DND-41 (cell line): ENCODE measurements at regions not wholly inside any gene's neighbourhood (a gene's known extent, or its start where the extent isn't known, plus 50 kb on each side); places are given as distances from the start of the nearest gene placed in this dataset.

Experiments
- ATAC-seq: fragments of 200-7000 bp; cut with Tn5 transposase; 3 replicates; pipeline ENCODE4 v1.9.1; 2021; ENCODE audit warnings: low read depth; ENCODE audit not compliant: insufficient read depth
- DNase-seq: peaks from one replicate; pipeline ENCODE4 v3.0.0-alpha.2; 2020
- H2AFZ ChIP-seq: 2 replicates; pipeline ENCODE4 v1.6.0; 2012; ENCODE audit warnings: low read depth, low read length
- H3K27ac ChIP-seq: 2 replicates; pipeline ENCODE4 v1.5.1; 2012; ENCODE audit warnings: low read length, inconsistent platforms
- H3K27me3 ChIP-seq: fragments of 200-600 bp; sonication (generic); 2 replicates; pipeline ENCODE4 v1.6.0; 2012; ENCODE audit warnings: low read length, mild to moderate bottlenecking, inconsistent platforms; ENCODE audit not compliant: insufficient read depth, poor library complexity
- H3K36me3 ChIP-seq: 2 replicates; pipeline ENCODE4 v1.5.1; 2012; ENCODE audit warnings: low read length, inconsistent platforms; ENCODE audit not compliant: insufficient read depth
- H3K4me1 ChIP-seq: 2 replicates; pipeline ENCODE4 v1.5.1; 2012; ENCODE audit warnings: mild to moderate bottlenecking, low read length; ENCODE audit not compliant: insufficient read depth
- H3K4me2 ChIP-seq: 2 replicates; pipeline ENCODE4 v1.6.0; 2012; ENCODE audit warnings: mild to moderate bottlenecking, moderate library complexity, low read length, inconsistent platforms; ENCODE audit not compliant: insufficient read depth
- H3K4me3 ChIP-seq, 2 experiments: fragments of 200-600 bp in 1 of 2; shearing (Covaris generic) in 1 of 2; 2 replicates each; pipeline ENCODE4 v1.5.1; 2012 to 2016; ENCODE audit warnings: inconsistent platforms in 2 of 2, low read length in 2 of 2, mild to moderate bottlenecking in 2 of 2, low read depth in 1 of 2, moderate library complexity in 1 of 2
- H3K79me2 ChIP-seq: 2 replicates; pipeline ENCODE4 v1.6.0; 2012; ENCODE audit warnings: low read length, inconsistent platforms; ENCODE audit not compliant: insufficient read depth
- H3K9ac ChIP-seq: 2 replicates; pipeline ENCODE4 v1.6.0; 2012; ENCODE audit warnings: low read depth, mild to moderate bottlenecking, inconsistent platforms, low read length, moderate library complexity
- H3K9me3 ChIP-seq: 2 replicates; pipeline ENCODE4 v1.5.1; 2012; ENCODE audit warnings: low read length, moderate library complexity, mild to moderate bottlenecking, inconsistent platforms; ENCODE audit not compliant: insufficient read depth, severe bottlenecking
- H4K20me1 ChIP-seq: 2 replicates; pipeline ENCODE4 v1.6.0; 2012; ENCODE audit warnings: low read length; ENCODE audit not compliant: insufficient read depth
- CTCF ChIP-seq: IDR thresholded peaks from 2 replicates; pipeline ENCODE4 v1.5.1; 2012; ENCODE audit warnings: borderline replicate concordance, low read length, moderate library complexity, mild to moderate bottlenecking; ENCODE audit not compliant: poor library complexity, severe bottlenecking; ENCODE audit errors: extremely low read depth
- EZH2 ChIP-seq: IDR thresholded peaks from 3 replicates; pipeline ENCODE4 v1.6.1; 2012; ENCODE audit warnings: borderline replicate concordance, low read depth, mild to moderate bottlenecking, moderate library complexity, low read length, inconsistent platforms; ENCODE audit not compliant: severe bottlenecking

- DNase-seq (no peak), ATAC-seq (no peak)
- Histone ChIP-seq H3K4me2 (no peak overlapping the region), H3K9me3 (no peaks in the 10 kb centered on the region), H3K4me1 (no peaks in the 10 kb centered on the region), H3K27ac (no peak overlapping the region), H3K4me3 (no peak overlapping the region), H3K79me2 (no peaks in the 10 kb centered on the region), H3K9ac (no peak overlapping the region), H4K20me1 (no peaks in the 10 kb centered on the region), H3K27me3 (no peaks in the 10 kb centered on the region), H3K36me3 (no peaks in the 10 kb centered on the region), H2AFZ (no peak overlapping the region)
- TF ChIP-seq CTCF (no peak), EZH2 (no peak)
Observed at GRCh38 chr18:5064841-5065370, 132.2 kb downstream of the AKAIN1 start.

DNA sequence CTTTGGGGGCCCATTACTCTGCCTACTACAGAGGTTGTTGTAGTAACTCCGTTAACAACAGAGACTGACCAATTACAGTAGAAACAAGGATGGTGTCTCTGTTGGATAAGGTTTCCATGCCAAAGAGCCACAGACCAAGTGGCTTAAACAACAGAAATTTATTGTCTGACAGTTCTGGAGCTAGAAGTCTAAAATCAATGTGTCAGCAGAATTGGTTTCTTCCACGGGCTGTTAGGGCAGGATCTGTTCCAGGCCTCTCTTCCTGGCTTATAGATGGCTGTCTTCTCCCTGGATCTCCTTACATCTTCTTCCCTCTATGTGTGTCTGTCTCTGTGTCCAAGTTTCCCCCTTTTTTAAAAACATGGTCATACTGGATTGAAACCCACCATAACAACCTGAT lies 135.3 kb downstream of the AKAIN1 start:
- TF ChIP-seq EZH2 (no peak), CTCF (no peak)
- DNase-seq (no peak), ATAC-seq (no peak)
- Histone ChIP-seq H2AFZ (no peak overlapping the region), H3K27me3 (no peaks in the 10 kb centered on the region), H3K79me2 (no peaks in the 10 kb centered on the region), H3K9ac (no peak overlapping the region), H3K4me2 (no peak overlapping the region), H4K20me1 (no peaks in the 10 kb centered on the region), H3K4me1 (peaks cover 13% of the 10 kb centered on the region), H3K9me3 (no peaks in the 10 kb centered on the region), H3K27ac (no peak overlapping the region), H3K36me3 (no peaks in the 10 kb centered on the region), H3K4me3 (no peak overlapping the region)

DNA sequence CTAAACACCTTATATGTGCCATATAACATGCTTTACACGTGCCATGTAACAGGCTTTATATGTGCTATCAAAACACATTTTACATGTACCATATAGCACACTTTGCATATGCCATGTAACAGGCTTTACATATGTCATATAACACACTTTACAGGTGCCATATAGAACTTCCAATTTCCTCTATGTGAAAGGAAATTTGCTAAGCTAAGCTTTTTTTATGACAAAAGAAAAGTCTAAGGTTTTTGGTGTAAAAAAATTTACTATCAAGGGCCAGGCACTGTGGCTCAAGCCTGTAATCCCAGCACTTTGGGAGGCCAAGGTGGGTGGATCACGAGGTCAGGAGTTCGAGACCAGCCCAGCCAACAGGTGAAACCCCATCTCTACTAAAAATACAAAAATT lies 136.5 kb downstream of the AKAIN1 start:
- H3K4me2 ChIP-seq: no peak overlapping the region
- no peak overlapping the region for H3K4me3 ChIP-seq
- TF ChIP-seq CTCF: no peak
- TF ChIP-seq EZH2: no peak
- H3K27me3 ChIP-seq: no peaks in the 10 kb centered on the region
- no peaks in the 10 kb centered on the region for H3K79me2 ChIP-seq
- ATAC-seq (no peak), DNase-seq (no peak)
- H4K20me1 ChIP-seq: no peaks in the 10 kb centered on the region
- H3K9me3 ChIP-seq: no peaks in the 10 kb centered on the region
- no peaks in the 10 kb centered on the region for H3K36me3 ChIP-seq
- H3K27ac ChIP-seq: no peak overlapping the region
- H3K9ac ChIP-seq: no peak overlapping the region
- no peak overlapping the region for H2AFZ ChIP-seq
- peaks cover 13% of the 10 kb centered on the region for H3K4me1 ChIP-seq

- Histone ChIP-seq H3K27me3 (no peaks in the 10 kb centered on the region), H3K9ac (no peak overlapping the region), H3K9me3 (no peaks in the 10 kb centered on the region), H3K36me3 (no peaks in the 10 kb centered on the region), H3K4me3 (no peak overlapping the region), H3K27ac (no peak overlapping the region), H3K79me2 (no peaks in the 10 kb centered on the region), H3K4me1 (peaks cover 13% of the 10 kb centered on the region), H2AFZ (no peak overlapping the region), H4K20me1 (no peaks in the 10 kb centered on the region), H3K4me2 (no peak overlapping the region)
- DNase-seq (no peak), ATAC-seq (no peak)
- no peak for TF ChIP-seq CTCF
- no peak for TF ChIP-seq EZH2
Observed at GRCh38 chr18:5059696-5060032, 137.4 kb downstream of the AKAIN1 start.
